ENCODE measurements at regions not wholly inside any gene's neighbourhood (a gene's known extent, or its start where the extent isn't known, plus 50 kb on each side); places are given as distances from the start of the nearest gene placed in this dataset.
"Not testable (repeated sequence)": the region's sequence is repeated elsewhere in the genome, so short reads cannot be mapped to it uniquely, and the experiment has no call there.

DNA sequence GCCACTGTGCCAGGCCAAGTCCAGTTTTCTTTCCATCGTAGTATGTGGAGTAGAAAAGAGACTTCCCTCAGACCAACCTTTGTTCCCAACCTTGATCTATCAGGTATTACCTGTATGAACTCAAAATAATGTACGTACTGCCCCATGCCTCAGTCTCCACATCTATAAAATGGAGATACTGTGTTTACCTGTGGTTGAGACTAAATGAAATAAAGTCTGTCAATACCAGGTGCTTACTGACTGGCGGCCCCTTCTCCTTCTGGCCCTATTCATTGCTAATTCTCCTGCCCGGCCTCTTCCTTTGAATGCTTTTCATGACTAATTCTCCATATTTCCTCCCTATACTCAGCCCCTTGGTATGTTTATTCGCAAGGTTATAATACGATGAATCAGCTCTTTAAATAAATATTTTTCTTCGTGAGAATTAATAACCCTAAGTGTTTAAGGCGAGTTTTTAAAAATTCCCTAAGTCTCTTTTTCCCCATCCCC lies 89.6 kb upstream of the BASP1 start:
- peak; percentile 68 to 94 for DNase-seq (ENCODE audit: low read depth in 2 of 2)
- no peak overlapping the region for H3K4me3 ChIP-seq (replicated peaks in 1 of 2; ENCODE audit: low read depth in 2 of 2, low read length in 2 of 2)
- TF ChIP-seq, protein P1, sequence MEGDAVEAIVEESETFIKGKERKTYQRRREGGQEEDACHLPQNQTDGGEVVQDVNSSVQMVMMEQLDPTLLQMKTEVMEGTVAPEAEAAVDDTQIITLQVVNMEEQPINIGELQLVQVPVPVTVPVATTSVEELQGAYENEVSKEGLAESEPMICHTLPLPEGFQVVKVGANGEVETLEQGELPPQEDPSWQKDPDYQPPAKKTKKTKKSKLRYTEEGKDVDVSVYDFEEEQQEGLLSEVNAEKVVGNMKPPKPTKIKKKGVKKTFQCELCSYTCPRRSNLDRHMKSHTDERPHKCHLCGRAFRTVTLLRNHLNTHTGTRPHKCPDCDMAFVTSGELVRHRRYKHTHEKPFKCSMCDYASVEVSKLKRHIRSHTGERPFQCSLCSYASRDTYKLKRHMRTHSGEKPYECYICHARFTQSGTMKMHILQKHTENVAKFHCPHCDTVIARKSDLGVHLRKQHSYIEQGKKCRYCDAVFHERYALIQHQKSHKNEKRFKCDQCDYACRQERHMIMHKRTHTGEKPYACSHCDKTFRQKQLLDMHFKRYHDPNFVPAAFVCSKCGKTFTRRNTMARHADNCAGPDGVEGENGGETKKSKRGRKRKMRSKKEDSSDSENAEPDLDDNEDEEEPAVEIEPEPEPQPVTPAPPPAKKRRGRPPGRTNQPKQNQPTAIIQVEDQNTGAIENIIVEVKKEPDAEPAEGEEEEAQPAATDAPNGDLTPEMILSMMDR (IDR thresholded peaks at IDR 0.05; ENCODE audit: low read depth, low read length) = no peak

DNA sequence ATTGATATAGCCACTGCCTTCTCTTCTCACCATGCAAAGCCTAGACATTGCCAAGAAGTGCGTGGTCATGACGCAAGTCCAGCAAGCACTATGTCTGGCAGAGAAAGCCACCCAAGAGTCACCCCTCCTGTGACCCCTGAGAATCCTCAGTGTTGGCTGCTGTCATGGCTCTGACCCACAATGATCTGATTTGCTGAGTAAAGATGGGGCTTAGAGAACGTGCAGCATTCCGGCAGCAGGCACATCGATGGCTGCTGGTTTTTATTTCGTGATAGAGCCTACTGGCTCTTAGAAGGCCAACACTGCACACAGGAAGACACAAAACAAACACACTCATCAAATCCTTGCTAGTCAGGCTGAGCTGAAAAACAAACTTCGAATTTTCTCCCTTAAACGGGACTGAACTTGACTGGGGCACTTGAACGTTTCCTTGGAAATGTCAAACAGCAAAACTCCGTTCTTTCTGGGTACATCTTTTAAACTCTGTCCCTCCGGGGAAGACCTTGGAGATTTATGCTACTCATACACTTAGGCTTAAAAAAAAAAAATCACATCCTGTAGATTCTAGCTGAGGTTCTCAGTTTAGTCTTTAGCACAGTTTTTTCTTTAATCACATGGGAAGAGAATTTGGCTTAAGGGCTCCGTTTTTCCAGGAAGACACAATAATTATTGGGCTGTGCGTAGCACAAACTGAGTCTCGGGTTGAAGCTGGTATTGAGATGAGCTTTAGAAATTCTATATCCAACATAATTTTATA lies 88.2 kb upstream of the BASP1 start:
- peak in 1 of 2 donors; percentile 73 for DNase-seq (ENCODE audit: low read depth in 2 of 2)
- H3K4me3 ChIP-seq (replicated peaks in 1 of 2; ENCODE audit: low read depth in 2 of 2, low read length in 2 of 2) = no peak overlapping the region
- TF ChIP-seq, protein P1 (IDR thresholded peaks at IDR 0.05; ENCODE audit: low read depth, low read length) = no peak

DNA sequence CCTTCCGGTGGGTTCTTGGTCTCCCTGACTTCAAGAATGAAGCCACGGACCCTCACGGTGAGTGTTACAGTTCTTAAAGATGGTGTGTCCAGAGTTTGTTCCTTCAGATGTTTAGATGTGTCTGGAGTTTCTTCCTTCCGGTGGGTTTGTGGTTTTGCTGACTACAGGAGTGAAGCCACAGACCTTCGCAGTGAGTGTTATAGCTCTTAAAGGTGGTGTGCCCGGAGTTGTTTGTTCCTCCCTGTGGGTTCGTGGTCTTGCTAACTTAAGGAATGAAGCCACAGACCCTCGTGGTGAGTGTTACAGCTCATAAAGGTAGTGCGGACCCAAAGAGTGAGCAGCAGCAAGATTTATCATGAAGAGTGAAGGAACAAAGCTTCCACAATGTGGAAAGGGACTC lies 87.1 kb upstream of the BASP1 start:
- not testable (repeated sequence) for DNase-seq (ENCODE audit: low read depth in 2 of 2); H3K4me3 ChIP-seq (replicated peaks in 1 of 2; ENCODE audit: low read depth in 2 of 2, low read length in 2 of 2)

DNA sequence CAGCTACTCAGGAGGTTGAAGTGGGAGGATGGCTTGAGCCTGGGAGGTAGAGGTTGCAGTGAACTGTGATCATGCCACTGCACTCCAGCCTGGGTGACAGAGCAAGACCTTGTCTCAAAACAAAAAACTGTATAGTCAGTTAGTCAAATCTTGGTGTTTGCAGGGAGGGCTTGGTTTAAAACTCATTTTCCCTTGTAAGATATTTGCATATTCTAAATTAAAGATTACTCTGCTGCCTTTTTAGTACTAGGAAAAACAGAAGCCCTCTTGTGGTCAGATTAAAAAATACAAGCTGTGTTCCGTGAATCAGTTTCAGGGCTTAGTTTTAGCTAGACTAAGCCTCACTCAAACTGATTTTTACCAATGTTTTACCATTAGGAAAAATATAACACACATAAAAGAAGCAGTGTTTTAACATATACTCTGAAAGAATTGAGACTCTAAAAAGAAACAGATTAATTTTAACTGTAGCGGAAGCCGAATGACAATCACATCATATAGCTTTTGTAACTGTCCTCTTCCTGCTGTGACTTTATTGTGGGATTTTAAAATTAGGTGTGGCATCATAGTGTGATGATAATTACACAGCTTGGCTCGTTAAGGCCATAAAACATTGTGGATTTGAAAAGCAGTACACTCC lies 84.9 kb upstream of the BASP1 start:
- no peak overlapping the region for H3K4me3 ChIP-seq (replicated peaks in 1 of 2; ENCODE audit: low read depth in 2 of 2, low read length in 2 of 2)
- TF ChIP-seq, protein P1 (IDR thresholded peaks at IDR 0.05; ENCODE audit: low read depth, low read length) = peak; percentile 54
- peak; percentile 63 to 74 for DNase-seq (ENCODE audit: low read depth in 2 of 2)

DNA sequence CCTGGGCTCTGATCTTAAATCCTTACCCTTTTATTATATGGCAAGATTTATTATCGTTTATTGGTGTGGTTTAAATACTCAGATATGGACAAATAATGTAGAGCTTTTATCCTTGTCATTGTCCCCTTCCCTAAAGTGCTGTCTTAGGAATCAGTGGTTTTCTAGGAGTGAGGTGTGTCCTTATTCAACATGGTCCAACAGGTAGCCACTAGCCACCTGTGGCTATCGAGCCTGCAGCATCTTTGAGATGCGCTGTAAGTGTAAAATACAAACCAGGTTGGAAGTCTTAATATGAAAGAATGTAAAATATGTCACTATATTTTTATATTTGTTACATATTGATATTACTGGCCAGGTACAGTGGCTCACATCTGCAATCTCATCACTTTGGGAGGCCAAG lies 82.4 kb upstream of the BASP1 start:
- DNase-seq (ENCODE audit: low read depth in 2 of 2) = no peak
- no peak overlapping the region for H3K4me3 ChIP-seq (replicated peaks in 1 of 2; ENCODE audit: low read depth in 2 of 2, low read length in 2 of 2)
- TF ChIP-seq, protein P1 (IDR thresholded peaks at IDR 0.05; ENCODE audit: low read depth, low read length) = no peak

DNA sequence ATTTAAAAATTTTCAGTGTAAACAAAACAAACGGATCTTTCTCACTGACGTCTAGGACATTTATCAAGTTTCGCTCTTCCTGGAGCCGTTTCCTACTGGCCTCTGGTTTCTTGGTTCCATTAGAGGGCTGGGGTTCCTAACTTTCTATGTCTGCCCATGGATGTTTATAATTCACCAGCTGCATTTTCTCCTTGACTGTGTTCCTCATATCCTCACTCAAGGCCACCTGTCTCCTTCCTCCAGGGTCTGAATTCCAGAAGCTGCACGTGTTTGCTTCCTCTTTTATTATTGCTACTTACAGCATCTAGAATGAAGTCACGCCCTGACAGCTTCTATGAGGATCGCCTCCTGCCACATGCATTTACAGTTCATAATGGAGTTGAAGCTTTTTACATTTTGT lies 74.1 kb upstream of the BASP1 start:
- TF ChIP-seq, protein P1 (IDR thresholded peaks at IDR 0.05; ENCODE audit: low read depth, low read length) = no peak
- H3K4me3 ChIP-seq (replicated peaks in 1 of 2; ENCODE audit: low read depth in 2 of 2, low read length in 2 of 2) = no peak overlapping the region
- no peak for DNase-seq (ENCODE audit: low read depth in 2 of 2)

DNA sequence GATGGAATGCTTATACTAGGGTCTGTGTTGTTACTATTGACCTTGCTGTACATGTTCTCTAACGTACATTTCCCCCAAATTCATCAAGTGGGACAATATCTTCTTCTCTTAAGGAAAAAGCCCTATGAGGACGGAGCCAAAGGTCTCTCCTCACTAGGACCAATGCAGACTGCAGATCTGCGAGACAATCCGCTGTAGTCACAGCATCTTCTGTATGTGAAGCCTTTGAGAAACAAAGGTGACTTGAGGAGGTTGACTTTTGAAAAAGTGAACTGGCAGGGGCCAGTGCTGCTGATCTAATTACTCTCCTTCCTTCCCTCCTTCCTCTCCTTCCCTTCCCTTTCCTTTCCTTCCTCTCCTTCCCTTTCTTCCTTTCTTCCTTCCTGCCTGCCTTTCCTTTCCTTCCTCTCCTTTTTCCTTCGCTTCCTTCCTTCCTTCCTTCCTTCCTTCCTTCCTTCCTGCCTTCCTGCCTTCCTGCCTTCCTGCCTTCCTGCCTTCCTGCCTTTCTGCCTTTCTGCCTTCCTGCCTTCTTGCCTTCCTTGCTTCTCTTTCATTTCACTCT lies 71.1 kb upstream of the BASP1 start:
- TF ChIP-seq, protein P1 (IDR thresholded peaks at IDR 0.05; ENCODE audit: low read depth, low read length) = no peak
- H3K4me3 ChIP-seq (replicated peaks in 1 of 2; ENCODE audit: low read depth in 2 of 2, low read length in 2 of 2) = no peak overlapping the region
- DNase-seq (ENCODE audit: low read depth in 2 of 2) = no peak
